HEK293T (cell line): ENCODE measurements at regions not wholly inside any gene's neighbourhood (a gene's known extent, or its start where the extent isn't known, plus 50 kb on each side); places are given as distances from the start of the nearest gene placed in this dataset.

Source experiments
- CTCF ChIA-PET: fragments of 350-600 bp; formaldehyde crosslinking; extraction: SDS; loops from one replicate; lab custom pipeline; 2021; ENCODE audit warnings: antibody characterized with exemption, inconsistent platforms; lab: Yijun Ruan, JAX
- POLR2A ChIA-PET: fragments of 350-600 bp; formaldehyde crosslinking; extraction: SDS; loops from one replicate; lab custom pipeline; 2020; ENCODE audit warnings: antibody characterized with exemption, inconsistent platforms; lab: Yijun Ruan, JAX
- DNase-seq: peaks from one replicate; pipeline ENCODE4 v3.0.0; 2012; ENCODE audit warnings: mixed read lengths; ENCODE audit errors: extremely low spot score
- ARNT ChIP-seq: fragments of 450-650 bp; IDR thresholded peaks from 2 replicates; pipeline ENCODE4 v1.6.1; 2017; ENCODE audit warnings: mild to moderate bottlenecking
- BHLHE40 ChIP-seq: fragments of 450-650 bp; IDR thresholded peaks from 2 replicates; pipeline ENCODE4 v1.6.1; 2016; ENCODE audit warnings: mild to moderate bottlenecking, moderate library complexity, borderline replicate concordance
- CTBP1 ChIP-seq: fragments of 450-650 bp; IDR thresholded peaks from 2 replicates; pipeline ENCODE4 v1.6.1; 2016; ENCODE audit warnings: borderline replicate concordance
- ELF4 ChIP-seq: fragments of 450-650 bp; IDR thresholded peaks from 2 replicates; pipeline ENCODE4 v1.6.1; 2017; ENCODE audit warnings: antibody characterized with exemption
- FOXA1 ChIP-seq: fragments of 450-650 bp; IDR thresholded peaks from 2 replicates; pipeline ENCODE4 v1.6.1; 2016; ENCODE audit warnings: mild to moderate bottlenecking
- FOXK2 ChIP-seq: fragments of 450-650 bp; IDR thresholded peaks from 2 replicates; pipeline ENCODE4 v1.6.1; 2016; ENCODE audit warnings: mild to moderate bottlenecking
- FOXM1 ChIP-seq: fragments of 450-650 bp; IDR thresholded peaks from 2 replicates; pipeline ENCODE4 v1.6.1; 2017; ENCODE audit warnings: mild to moderate bottlenecking, borderline replicate concordance
- HDGF ChIP-seq: fragments of 450-650 bp; IDR thresholded peaks from 2 replicates; pipeline ENCODE4 v1.6.1; 2017; ENCODE audit warnings: antibody characterized with exemption, borderline replicate concordance
- L3MBTL2 ChIP-seq: fragments of 450-650 bp; conservative IDR thresholded peaks from 2 replicates; pipeline ENCODE4 v1.6.1; 2016; ENCODE audit warnings: mild to moderate bottlenecking
- LEF1 ChIP-seq: fragments of 450-650 bp; IDR thresholded peaks from 2 replicates; pipeline ENCODE4 v1.6.1; 2017; ENCODE audit warnings: mild to moderate bottlenecking, borderline replicate concordance
- NFRKB ChIP-seq: fragments of 450-650 bp; IDR thresholded peaks from 2 replicates; pipeline ENCODE4 v1.6.1; 2016; ENCODE audit warnings: mild to moderate bottlenecking, moderate library complexity
- PKNOX1 ChIP-seq: fragments of 450-650 bp; IDR thresholded peaks from 2 replicates; pipeline ENCODE4 v1.6.1; 2016
- SP1 ChIP-seq: fragments of 450-650 bp; IDR thresholded peaks from 2 replicates; pipeline ENCODE4 v1.6.1; 2017
- SUZ12 ChIP-seq: fragments of 450-650 bp; IDR thresholded peaks from 2 replicates; pipeline ENCODE4 v1.6.1; 2016; ENCODE audit warnings: mild to moderate bottlenecking
- TARDBP ChIP-seq: fragments of 450-650 bp; IDR thresholded peaks from 2 replicates; pipeline ENCODE4 v1.6.1; 2016
- ZNF384 ChIP-seq: fragments of 450-650 bp; IDR thresholded peaks from 2 replicates; pipeline ENCODE4 v1.6.1; 2016

GRCh38 chr5:164098979-164099378 lies 593.6 kb downstream of the MAT2B start:
- POLR2A ChIA-PET, result no interaction called here
- no peak for TF ChIP-seq ARNT
- TF ChIP-seq BHLHE40, result no peak
- no peak for TF ChIP-seq PKNOX1
- no peak for TF ChIP-seq SP1
- TF ChIP-seq TARDBP, result no peak
- TF ChIP-seq ELF4, result no peak
- no peak for TF ChIP-seq LEF1
- no peak for TF ChIP-seq FOXM1
- no peak for TF ChIP-seq ZNF384
- no peak for TF ChIP-seq CTBP1
- no peak for TF ChIP-seq NFRKB
- CTCF ChIA-PET, result no interaction called here
- no peak for DNase-seq

GRCh38 chr5:164115420-164115819 lies 610.0 kb downstream of the MAT2B start:
- no peak for DNase-seq
- POLR2A ChIA-PET, result no interaction called here
- CTCF ChIA-PET, result no interaction called here
- TF ChIP-seq SUZ12 (no peak), ZNF384 (no peak), SP1 (no peak), FOXK2 (no peak), FOXM1 (no peak), ELF4 (no peak), PKNOX1 (no peak), NFRKB (no peak), ARNT (no peak), FOXA1 (no peak), BHLHE40 (no peak)

GRCh38 chr5:164119806-164120447 lies 614.5 kb downstream of the MAT2B start:
- ChIA-PET CTCF (no interaction called here), POLR2A (no interaction called here)
- peak; percentile 67 for TF ChIP-seq L3MBTL2
- TF ChIP-seq SP1, result no peak
- peak; percentile 45 for DNase-seq

GRCh38 chr5:164127527-164127926 lies 622.1 kb downstream of the MAT2B start:
- ChIA-PET CTCF (no interaction called here), POLR2A (no interaction called here)
- DNase-seq, result no peak
- TF ChIP-seq LEF1 (no peak), ELF4 (no peak), ZNF384 (no peak), L3MBTL2 (no peak), BHLHE40 (no peak), CTBP1 (no peak), PKNOX1 (no peak), FOXM1 (no peak), FOXA1 (no peak)

- CTCF ChIA-PET, result no interaction called here
- no peak for TF ChIP-seq ELF4
- TF ChIP-seq TARDBP, result no peak
- no peak for TF ChIP-seq ZNF384
- no peak for TF ChIP-seq FOXM1
- no peak for TF ChIP-seq SUZ12
- TF ChIP-seq LEF1, result no peak
- TF ChIP-seq ARNT, result no peak
- no peak for TF ChIP-seq HDGF
- no peak for TF ChIP-seq CTBP1
- TF ChIP-seq FOXA1, result no peak
- no peak for TF ChIP-seq NFRKB
- no peak for TF ChIP-seq L3MBTL2
- TF ChIP-seq SP1, result no peak
- no peak for TF ChIP-seq PKNOX1
- no peak for TF ChIP-seq BHLHE40
- no peak for TF ChIP-seq FOXK2
- DNase-seq, result no peak
- POLR2A ChIA-PET, result no interaction called here
Observed at GRCh38 chr5:164132358-164132757, 626.9 kb downstream of the MAT2B start.

- TF ChIP-seq CTBP1 (no peak), NFRKB (no peak), ARNT (no peak), SUZ12 (no peak), TARDBP (no peak), FOXK2 (no peak), HDGF (no peak), SP1 (no peak), PKNOX1 (no peak), ELF4 (no peak), LEF1 (no peak), L3MBTL2 (no peak), FOXA1 (no peak), ZNF384 (no peak), FOXM1 (no peak), BHLHE40 (no peak)
- DNase-seq, result no peak
- CTCF ChIA-PET, result no interaction called here
- POLR2A ChIA-PET, result no interaction called here
Observed at GRCh38 chr5:164137095-164137494, 631.7 kb downstream of the MAT2B start.
